Spleen (tissue), 7 donors: ENCODE measurements at regions not wholly inside any gene's neighbourhood (a gene's known extent, or its start where the extent isn't known, plus 50 kb on each side); places are given as distances from the start of the nearest gene placed in this dataset.

Source experiments
- CTCF ChIP-seq, 11 experiments: fragments of 200-600 bp in 7 of 11; fragments of 450-650 bp in 4 of 11; sonication (generic) in 4 of 11; IDR thresholded peaks in 8 of 11; conservative IDR thresholded peaks in 3 of 11; 1 replicate in 7 of 11; 2 replicates in 4 of 11; pipeline versions ENCODE4 v1.4.0 to v1.8.0; 2016 to 2021; ENCODE audit warnings: antibody characterized with exemption in 11 of 11, inconsistent platforms in 4 of 11, mild to moderate bottlenecking in 1 of 11
- POLR2AphosphoS5 ChIP-seq, 3 donors: sonication (generic); formaldehyde crosslinking; IDR thresholded peaks; one replicate each; pipeline ENCODE4 v1.5.1; 2017; ENCODE audit warnings: antibody characterized with exemption in 3 of 3
- donor health status: DM: no; HTN: no; CAD: no; lungs with moderate emphysema.
- donor health status: DM: no; HTN: no; CAD: no.
- donor health status: DM: no; HTN: no; CAD: no.

DNA sequence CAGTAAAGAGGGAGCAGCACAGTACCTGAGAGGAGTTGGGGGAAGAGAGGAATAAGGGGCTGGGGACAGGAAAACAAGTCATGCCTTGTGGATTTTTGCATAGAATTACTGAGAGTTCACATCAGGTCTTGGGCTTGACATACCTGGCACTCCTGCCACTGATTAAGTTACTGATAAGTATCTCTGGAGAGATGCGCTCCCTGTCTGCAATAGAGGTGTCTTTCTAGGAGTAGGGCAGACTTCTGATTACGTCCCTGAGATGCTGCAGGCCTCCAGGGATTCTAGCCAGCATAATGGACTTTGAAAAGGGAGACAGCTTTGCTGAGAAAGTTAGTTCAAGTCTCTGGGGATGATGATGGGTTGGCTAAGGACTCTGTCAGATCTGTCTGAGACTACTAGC is 69.4 kb downstream of the CHRNA1 start:
- no peak for TF ChIP-seq POLR2AphosphoS5 (IDR thresholded peaks at IDR 0.05)
- TF ChIP-seq CTCF (IDR thresholded peaks at IDR 0.05 in 8 of 11, conservative IDR thresholded peaks at IDR 0.05 in 3 of 11), result no peak
